ENCODE measurements at regions not wholly inside any gene's neighbourhood (a gene's known extent, or its start where the extent isn't known, plus 50 kb on each side); places are given as distances from the start of the nearest gene placed in this dataset.
"Not testable (repeated sequence)": the region's sequence is repeated elsewhere in the genome, so short reads cannot be mapped to it uniquely, and the experiment has no call there.

DNA sequence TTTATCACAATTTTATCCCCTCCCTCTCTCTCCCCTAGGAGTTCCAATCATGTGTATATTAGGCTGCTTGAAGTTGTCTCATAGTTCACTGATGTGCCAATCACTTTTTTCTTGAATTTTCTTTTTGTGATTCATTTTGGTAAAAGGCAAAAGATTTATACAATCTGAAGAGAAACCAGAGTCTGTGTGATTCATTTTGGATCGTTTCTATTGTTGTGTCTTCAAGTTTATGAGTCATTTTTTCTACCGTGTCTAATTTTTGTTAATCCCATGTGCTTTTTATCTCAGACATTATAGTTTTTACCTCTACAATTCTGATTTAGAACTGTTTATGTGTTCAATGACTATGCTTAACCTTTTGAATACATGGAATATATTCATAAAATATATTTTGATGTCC lies 483.9 kb upstream of the AUTS2 start:
- no peak for DNase-seq
- no peak for ATAC-seq
- intact Hi-C loops (cut with DNase I, micrococcal nuclease) = no loop called here

DNA sequence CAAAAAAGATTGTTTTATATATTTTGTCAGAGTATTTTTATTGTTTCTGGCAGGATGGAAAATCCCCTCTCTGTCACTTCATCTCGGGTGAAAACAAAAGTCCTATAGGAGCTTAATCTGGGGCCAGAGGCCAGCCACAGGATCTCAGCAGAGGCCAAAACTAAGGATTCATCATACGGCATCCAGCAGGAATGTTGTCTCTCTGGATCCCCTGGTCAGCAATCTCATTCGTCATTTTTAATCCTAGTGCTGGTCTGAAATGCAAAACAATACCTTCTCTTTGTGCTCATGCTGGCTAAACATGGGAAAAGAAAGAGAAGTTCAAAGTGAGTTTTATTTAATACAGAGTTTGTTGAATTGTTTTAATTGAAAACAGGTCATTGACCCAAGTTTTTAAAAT lies 482.5 kb upstream of the AUTS2 start:
- intact Hi-C loops (cut with DNase I, micrococcal nuclease) = no loop called here
- ATAC-seq = no peak

DNA sequence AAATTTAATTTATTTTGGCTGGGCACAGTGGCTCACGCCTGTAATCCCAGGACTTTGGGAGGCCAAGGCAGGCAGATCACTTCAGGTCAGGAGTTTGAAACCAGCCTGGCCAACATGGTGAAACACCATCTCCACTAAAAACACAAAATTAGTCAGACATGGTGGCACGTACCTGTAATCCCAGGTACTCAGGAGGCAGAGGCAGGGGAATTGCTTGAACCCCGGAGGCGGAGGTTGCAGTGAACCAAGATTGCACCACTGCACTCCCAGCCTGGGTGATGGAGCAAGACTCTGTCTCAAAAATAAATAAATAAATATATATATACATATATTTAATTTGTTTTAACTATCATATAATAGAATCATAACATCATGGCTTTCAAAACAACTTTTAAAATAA lies 482.1 kb upstream of the AUTS2 start:
- ATAC-seq; DNase-seq; intact Hi-C loops (cut with DNase I, micrococcal nuclease): not testable (repeated sequence)

More for the DNA sequence above, 482.5 kb upstream of the AUTS2 start:
- no peak for DNase-seq

DNA sequence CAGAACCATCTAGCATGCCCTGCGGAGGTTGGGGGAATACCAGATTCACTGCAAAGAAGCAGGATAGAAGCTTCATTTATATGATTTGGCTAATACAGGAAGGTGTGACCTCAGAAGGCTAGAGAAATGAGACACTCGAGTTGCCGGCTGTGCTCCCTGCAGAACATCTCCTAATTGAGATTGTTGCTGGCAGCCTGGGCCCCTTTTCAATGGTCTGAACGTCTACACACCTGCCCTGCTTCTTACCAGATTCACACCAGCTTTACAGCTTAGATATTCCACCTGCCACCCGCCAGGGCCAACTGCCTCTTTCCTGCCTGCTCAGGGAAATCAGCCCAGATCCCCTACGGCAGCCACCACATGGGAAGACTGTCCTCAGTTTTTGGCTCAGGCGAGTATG lies 475.3 kb upstream of the AUTS2 start:
- intact Hi-C loops (cut with DNase I, micrococcal nuclease) = no loop called here
- no peak for DNase-seq
- ATAC-seq = no peak

DNA sequence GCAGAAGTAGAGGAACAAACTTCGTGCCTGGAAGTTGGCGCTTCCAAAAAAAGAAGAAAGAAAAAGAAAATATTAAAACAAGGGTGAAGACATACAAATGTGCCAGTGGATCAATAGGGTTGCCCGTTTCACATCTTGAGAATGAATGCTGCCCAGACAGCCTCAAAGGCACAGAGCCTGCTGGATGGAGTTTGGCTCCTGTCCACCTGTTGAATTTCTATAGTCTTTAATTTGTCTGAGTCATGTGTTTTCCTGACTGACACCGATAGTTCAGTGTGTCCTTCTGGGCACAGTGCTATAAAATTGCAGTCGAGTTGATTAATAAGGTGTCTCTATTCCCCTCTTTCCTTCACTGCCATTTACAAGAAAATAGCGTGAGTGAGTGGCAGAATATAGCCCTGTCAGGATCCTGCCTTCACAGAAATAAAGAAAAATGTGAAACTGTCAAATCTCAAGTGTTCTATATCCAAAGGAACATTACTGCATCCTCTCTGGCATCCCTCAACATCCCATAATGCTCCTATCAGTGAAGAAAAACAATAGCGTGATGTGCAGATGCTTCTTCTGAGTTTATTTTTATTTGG lies 471.3 kb upstream of the AUTS2 start:
- intact Hi-C loops (cut with DNase I, micrococcal nuclease) = no loop called here
- DNase-seq (no peak), ATAC-seq (no peak)

DNA sequence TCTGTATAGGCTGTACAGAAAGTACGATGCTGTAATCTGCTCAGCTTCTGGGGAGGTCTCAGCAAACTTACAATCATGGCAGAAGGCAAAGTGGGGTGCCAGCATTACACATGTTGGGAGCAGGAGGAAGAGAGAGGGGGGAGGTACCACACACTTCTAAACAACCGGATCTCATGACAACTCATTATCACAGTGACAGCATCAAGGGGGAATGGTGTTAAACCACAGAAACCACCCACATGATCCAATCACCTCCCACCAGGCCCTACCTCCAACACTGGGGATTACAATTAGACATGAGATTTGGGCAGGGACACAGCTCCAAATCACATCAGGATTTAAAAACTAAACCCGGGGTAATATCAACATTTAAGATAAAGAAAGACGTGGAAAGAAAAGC lies 468.8 kb upstream of the AUTS2 start:
- DNase-seq = no peak
- intact Hi-C loops (cut with DNase I, micrococcal nuclease) = no loop called here
- ATAC-seq = no peak

DNA sequence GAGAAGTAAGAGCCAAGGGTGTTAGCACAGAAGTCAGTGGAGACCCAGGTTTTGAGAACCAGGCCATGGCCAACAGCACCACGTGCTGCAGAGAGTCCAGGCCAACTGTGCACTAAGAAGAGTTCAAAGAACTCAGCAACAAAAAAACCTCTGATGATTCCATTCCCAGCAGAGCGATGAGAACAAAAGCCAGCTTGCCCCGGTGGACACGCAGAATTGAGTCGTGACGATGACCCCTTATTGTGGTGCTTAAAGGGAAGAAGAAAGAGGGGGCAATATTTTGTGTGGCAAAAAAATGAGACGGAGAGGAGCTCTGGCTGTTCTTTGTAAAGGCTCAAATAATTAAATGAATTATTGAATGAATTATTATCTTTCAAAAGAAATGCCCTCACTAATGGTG lies 468.3 kb upstream of the AUTS2 start:
- DNase-seq = no peak
- intact Hi-C loops (cut with DNase I, micrococcal nuclease) = no loop called here
- ATAC-seq = no peak

DNA sequence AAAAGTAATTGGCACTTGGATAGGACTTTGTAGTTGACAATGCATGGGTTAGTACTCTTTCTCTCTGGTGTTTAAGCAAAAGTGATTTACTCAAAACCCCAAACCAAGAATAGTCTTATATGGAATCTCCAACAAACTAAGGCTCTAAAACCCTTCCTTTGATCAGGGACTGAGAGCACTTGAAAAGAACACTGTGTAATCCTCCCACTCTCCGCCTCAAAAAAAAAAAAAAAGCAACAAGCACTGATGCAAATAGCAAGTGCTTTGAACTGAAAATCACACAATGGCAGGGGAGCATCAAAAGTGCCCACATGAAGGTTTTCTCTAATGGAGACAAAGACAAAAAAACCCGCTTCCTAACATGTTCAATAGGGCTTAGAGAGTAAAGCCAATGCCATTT lies 467.9 kb upstream of the AUTS2 start:
- intact Hi-C loops (cut with DNase I, micrococcal nuclease) = no loop called here
- ATAC-seq (no peak), DNase-seq (no peak)

DNA sequence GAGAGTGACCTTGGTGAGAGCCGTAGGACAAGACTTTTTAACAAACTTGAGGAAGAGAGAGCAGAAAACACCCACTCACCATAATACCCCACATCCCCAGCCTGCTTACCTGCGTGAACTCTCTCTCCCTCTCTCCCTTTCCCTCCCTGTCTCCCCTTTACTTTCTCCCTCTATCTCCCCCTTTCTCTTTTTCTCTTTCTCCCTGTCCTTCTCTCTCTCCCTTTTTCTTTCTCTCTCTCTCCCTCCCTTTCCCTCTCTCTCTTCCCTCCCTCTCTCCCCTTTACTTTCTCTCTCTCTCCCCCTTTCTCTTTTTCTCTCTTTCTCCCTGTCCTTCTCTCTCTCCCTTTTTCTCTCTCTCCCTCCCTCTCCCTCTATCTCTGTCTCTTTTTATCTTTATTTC lies 464.0 kb upstream of the AUTS2 start:
- intact Hi-C loops (cut with DNase I, micrococcal nuclease) = no loop called here
- no peak for ATAC-seq
- no peak for DNase-seq

DNA sequence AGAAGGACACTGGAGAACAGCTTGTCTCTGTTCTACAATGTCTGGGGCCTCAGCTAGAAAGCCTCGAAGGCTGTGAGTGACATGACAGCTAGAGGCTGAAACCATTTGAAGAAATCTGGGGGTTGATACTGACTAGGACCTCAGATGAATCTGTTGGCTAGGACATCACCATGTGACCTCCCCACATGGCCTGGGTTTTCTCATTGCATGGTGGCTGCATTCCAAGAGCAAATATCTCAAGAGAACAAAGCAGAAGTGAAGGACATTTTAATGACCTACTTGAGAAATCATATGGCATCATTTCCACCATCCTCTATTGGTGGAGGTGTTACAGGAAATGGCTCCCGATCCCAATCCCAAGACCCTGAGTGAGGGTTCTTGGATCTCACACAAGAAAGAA lies 450.6 kb upstream of the AUTS2 start:
- intact Hi-C loops (cut with DNase I, micrococcal nuclease) = no loop called here
- ATAC-seq (no peak), DNase-seq (no peak)

DNA sequence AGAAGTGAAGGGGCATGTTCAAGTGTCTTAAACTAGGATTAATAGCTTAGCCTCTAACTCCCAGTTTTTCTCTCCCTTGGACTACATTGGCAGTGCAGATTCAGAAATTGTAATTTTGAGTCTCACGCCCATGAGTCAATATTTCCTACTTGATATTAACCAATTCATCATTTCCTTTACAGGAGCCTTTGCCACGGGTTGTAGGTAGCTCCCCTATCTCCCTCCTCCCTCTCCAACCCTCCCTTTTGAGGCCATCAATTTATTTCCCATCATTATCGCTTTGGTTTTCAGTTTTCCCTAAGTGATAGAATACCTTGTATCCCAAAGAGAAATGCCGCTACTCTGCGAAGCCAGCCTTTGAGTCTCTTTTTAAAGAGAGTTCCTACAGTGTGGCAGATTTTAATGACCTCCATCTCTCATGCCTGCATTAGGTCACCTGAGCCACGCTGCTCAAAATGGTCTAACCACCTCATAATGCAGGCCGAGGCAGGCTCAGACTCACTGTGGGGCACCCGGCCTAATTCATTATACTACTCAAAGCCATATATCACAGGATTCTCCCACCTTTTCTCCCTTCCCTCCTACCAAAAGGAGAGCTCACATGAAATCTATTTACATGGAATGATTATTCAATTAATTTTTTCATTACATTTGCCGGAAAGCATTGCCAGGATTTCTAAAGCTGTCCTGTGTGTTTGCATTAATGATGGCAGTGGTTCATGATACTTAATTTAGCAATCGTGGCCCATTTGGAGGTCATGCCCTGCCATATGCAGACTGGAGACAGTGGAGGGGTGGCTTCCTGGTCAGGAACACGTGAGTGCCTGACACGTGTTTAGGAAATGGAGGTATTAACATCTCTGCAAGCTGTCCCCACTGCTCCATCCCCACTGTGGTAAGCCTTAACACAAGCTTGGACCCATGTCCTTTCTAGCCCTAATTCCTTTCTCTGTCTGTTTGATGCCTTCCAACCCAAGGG lies 448.2 kb upstream of the AUTS2 start:
- DNase-seq (no peak), ATAC-seq (no peak)
- intact Hi-C loops (cut with DNase I, micrococcal nuclease) = no loop called here

DNA sequence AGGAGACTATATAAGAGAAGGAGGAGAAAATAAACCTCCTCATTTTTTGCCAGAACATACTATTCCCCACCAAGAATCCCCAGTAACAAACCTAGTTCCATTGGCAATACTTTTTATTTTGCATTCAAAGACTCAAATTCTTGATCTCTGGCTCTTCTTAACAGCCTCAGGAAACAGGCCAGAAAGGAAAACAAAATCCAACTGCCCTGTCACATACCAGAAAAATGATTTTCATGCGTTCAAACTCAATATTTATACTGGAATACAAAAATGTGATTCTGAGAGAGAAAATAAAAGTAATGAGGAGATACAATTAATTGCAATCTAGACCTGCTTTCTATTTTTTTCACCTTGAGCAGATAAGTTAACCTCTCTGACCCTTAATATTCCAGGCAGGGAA lies 435.9 kb upstream of the AUTS2 start:
- ATAC-seq (no peak), DNase-seq (no peak)
- intact Hi-C loops (cut with DNase I, micrococcal nuclease) = no loop called here

DNA sequence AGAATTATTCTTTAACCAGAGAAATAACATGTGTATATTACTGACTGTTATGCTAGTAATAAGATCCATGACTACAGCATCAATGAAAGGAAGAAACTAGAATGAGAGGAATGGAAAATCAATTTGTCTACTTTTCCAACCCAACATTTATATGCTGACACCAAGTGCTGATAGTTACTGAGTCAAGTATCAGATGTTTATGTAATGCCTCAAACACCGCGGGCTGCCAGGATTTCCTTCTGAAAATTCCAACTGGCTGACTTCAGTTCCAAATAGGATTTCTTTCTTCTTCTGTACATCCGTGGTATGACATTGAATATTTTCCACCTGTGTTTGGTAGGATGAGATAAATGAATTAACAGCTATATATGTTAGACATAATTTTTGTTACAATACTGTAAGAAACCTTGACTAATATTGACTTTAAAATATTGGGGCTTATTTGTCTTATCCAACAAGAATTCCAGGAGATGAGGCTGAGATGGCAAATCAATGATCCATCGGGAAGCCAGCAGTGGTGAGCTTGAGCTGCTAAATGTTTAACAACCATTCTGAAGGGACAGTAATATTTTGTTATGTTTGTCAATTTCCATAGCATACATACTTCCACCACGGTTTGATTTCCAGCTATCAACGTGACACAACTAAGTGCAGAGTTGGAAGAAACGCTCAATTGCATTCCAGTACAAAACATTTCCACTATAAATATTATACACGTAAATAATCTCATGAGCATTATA lies 435.2 kb upstream of the AUTS2 start:
- no peak for ATAC-seq
- DNase-seq = no peak
- intact Hi-C loops (cut with DNase I, micrococcal nuclease) = no loop called here

DNA sequence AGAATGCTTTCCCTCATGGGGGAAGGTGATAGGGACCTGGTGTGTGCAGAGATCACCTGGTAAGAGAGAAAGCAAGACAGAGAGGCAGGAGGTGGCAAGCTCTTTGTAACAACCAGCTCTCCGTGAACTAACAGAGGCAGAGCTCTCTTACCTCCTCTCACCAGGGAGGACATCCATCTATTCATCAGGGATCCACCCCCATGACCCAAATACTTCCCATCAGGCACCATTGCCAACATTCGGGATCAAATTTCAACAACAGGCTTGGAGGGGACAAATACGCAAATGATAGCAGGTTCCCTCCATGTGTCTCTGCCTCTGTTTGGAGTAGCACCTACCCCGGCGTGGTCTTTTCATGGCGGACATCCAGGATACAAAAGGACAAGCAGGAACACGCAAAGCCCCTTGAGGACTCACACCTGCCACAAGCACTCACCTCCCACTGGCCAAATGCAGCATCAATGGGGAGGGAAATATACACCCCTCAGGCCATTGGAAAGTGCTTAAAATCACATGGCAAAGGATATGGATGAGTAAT lies 431.2 kb upstream of the AUTS2 start:
- no peak for DNase-seq
- ATAC-seq = no peak
- intact Hi-C loops (cut with DNase I, micrococcal nuclease) = no loop called here

DNA sequence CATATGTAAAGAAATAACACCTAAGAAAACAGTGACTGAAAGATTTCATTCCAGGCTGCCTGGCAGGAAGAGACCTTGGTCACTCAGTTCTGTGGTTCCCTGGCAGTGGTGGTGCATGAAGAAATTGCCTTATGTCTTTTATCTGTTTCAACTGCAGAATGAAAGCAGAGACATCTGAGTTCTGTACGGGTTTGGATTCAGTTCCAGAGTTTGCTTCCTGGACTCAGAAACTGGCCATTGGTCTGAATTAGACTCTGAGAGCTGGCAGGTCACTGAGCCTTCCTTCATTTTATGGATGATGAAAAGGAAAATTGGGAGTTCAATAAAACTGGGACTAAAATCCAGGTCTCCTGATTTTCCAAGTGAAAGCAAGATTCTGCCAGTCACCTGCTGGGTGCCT lies 428.9 kb upstream of the AUTS2 start:
- no peak for ATAC-seq
- intact Hi-C loops (cut with DNase I, micrococcal nuclease) = no loop called here
- no peak for DNase-seq

DNA sequence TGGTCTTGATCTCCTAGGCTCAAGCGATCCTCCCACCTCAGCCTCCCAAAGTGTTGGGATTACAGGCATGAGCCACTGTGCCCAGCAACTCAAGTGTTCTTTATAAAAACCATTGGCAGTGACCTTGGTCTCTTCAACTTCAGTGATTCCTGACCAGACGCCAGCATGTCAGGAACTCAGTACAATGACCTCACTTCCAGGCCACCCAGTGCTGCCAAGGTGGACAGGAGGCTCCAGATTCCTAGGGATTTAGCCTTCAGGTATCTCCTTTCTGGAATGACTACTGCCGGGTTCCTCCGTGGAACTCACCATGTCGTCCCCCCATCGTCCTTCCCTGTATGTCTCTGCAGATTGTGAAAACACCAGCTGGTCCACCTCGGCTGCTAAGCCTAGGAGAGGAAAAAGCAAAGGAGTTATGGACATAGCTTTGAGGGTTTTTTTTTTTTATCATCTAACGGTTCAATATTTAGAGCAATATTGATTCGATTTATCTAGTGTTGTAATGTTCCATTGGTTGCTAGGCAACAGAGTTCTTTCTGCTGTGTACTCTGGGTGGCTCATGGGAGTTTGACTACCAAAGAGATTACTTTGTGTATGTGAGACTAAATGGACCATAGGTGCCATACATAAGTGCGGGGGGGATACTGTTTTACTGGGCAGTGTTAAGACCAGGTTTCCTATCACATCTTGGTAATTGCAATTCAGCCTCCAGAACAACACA lies 425.8 kb upstream of the AUTS2 start:
- no peak for DNase-seq
- intact Hi-C loops (cut with DNase I, micrococcal nuclease) = no loop called here
- no peak for ATAC-seq

DNA sequence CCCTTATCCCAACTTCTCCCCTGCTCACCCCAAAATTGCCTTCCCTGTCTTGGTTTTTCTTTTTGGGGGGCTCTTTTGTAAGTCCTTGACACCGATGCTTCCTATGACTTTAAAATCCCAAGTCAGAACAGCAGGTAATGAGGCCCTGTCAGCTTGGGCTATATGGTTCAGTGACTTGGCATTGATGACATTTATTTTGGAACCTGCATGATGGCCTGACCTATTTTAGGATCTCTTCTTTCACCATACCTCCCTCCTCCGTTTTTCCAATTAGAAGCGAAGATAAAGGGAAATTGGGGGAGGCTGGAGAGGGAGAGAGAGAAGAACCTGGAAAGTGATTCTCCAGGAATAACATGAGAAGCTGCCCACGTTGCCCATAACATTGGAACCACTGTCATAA lies 424.9 kb upstream of the AUTS2 start:
- ATAC-seq (no peak), DNase-seq (no peak)
- intact Hi-C loops (cut with DNase I, micrococcal nuclease) = no loop called here

DNA sequence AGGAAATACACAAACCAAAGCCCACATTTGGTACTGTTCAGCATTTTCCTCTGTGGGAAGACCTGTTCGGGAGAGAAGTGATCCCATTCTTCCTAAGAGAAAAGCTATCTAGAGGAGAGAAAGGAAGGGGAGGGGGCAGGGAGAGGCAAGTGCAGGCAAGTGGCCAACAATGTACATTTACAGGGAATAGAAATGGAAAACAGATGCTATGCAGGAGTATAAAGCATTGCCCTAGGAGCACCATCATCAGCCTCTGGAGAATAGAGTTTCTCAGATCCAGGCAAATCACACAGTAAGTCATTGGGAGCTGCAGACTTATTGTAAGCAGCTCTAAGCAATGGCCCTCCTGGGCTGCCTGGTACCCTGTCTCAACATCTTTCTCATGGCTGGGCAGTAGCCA lies 424.4 kb upstream of the AUTS2 start:
- intact Hi-C loops (cut with DNase I, micrococcal nuclease) = no loop called here
- no peak for DNase-seq
- ATAC-seq = no peak

DNA sequence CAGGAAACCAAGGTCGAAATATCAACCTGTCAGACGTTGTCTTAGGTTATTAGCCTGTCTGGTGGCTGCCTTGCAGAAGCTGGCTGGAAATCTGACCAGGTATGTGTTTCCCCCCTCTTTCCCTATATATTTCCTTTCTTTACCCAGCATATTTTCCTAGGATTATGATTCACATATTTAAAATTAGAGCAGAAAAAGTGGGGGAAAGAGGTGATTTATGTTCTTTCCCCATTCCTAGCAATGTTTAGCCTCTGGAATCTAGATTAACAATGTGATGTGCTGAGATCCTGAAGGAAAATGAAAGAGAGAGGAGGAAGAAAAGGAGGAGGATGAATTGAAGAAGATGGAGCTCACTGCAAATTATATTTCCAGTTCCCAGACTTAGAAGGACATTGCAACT lies 421.4 kb upstream of the AUTS2 start:
- intact Hi-C loops (cut with DNase I, micrococcal nuclease) = no loop called here
- no peak for ATAC-seq
- no peak for DNase-seq
